ENCODE measurements at regions not wholly inside any gene's neighbourhood (a gene's known extent, or its start where the extent isn't known, plus 50 kb on each side); places are given as distances from the start of the nearest gene placed in this dataset.

DNA sequence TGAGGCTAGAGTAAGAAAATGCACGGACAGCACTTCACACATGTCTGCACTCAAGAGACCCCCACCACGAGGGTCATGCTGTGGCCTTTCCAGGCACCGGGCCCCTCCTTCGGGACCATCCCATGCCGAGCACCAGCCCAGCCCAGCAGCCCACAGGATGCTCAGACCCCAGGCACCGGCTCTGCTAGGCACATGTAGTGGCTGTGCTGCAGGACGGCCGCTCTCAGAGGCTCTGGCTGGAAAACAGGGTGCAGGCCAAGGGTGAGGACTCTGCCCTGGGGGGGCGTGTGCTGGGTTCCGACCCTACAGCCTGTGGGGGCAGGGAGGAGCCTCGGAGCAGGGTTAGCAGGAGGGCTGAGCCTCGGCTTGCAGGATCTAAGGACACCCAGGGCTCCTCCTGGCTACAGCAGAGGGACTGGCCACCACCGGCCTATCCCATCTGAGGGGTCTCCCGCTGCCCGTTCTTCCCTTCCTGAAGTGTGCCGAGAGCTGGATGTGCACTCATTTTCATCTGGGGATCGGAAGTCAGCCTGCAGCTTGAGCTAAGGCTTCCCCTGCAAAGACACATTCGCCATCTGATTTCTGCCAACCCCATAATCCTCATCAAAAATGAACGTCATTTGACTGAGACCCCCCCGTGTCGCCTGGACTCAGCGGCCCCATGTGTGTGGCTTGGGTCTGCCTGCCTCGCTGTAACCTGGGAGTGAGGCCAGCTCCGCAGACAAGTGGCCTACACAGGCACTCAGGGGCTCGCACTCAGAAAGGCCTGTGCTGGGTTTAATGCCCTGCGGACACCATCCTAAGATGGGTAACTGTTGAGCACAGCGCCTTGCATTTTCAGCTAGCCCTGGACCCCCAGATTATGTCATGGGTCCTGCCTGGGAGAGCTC is 293.1 kb upstream of the FOXF1 start:
- Histone ChIP-seq H3K9me3 (replicated peaks; ENCODE audit: control insufficient read depth, insufficient read depth, low read length) (no peaks in the 10 kb centered on the region), H3K4me2 (ENCODE audit: insufficient read depth, low read length) (no peak overlapping the region), H4K20me1 (replicated peaks; ENCODE audit: control insufficient read depth, extremely low read depth, insufficient read depth, low read length) (no peaks in the 10 kb centered on the region), H3K79me2 (ENCODE audit: control insufficient read depth, insufficient read depth, low read length) (no peaks in the 10 kb centered on the region), H2AFZ (ENCODE audit: low read depth, low read length) (no peak overlapping the region), H3K9me1 (replicated peaks; ENCODE audit: control insufficient read depth, extremely low read depth, insufficient read depth, low read length) (no peaks in the 10 kb centered on the region), H3K4me3 (replicated peaks in 1 of 3; ENCODE audit: insufficient read depth in 1 of 3, low read depth in 1 of 3, low read length in 3 of 3) (no peak overlapping the region), H3K27ac (ENCODE audit: insufficient read depth, low read depth, low read length) (no peak overlapping the region), H3K27me3 (ENCODE audit: control insufficient read depth in 2 of 2, insufficient read depth in 2 of 2, low read length in 2 of 2) (peaks cover 0 to 7% of the 10 kb centered on the region in 2 experiments), H3K36me3 (ENCODE audit: control insufficient read depth in 2 of 2, extremely low read depth in 1 of 2, insufficient read depth in 2 of 2, low read length in 2 of 2) (no peaks in the 10 kb centered on the region), H3K9ac (replicated peaks; ENCODE audit: extremely low read depth, insufficient read depth, low read length) (no peak overlapping the region), H3K4me1 (ENCODE audit: control insufficient read depth, extremely low read depth, insufficient read depth, low read length) (no peaks in the 10 kb centered on the region)
- TF ChIP-seq MYC (IDR thresholded peaks at IDR 0.05; ENCODE audit: low read depth, low read length) (no peak), EZH2 (IDR thresholded peaks at IDR 0.05; ENCODE audit: borderline replicate concordance, low read depth, low read length, severe bottlenecking) (no peak), POLR2A (IDR thresholded peaks at IDR 0.05; ENCODE audit: low read depth, low read length) (no peak), FOS (IDR thresholded peaks at IDR 0.05; ENCODE audit: borderline replicate concordance, insufficient read depth, low read length) (no peak), GATA2 (IDR thresholded peaks at IDR 0.05; ENCODE audit: insufficient read depth, insufficient read length, low read depth, low read length) (no peak), JUN (IDR thresholded peaks at IDR 0.05; ENCODE audit: borderline replicate concordance, insufficient read depth, insufficient read length, low read depth) (no peak), POLR2AphosphoS5 (IDR thresholded peaks at IDR 0.05; ENCODE audit: insufficient read depth, low read depth, low read length) (no peak)
- TF ChIP-seq, protein P1, sequence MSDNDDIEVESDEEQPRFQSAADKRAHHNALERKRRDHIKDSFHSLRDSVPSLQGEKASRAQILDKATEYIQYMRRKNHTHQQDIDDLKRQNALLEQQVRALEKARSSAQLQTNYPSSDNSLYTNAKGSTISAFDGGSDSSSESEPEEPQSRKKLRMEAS (IDR thresholded peaks at IDR 0.05; ENCODE audit: insufficient read depth, insufficient read length), result no peak
- TF ChIP-seq, protein P2, sequence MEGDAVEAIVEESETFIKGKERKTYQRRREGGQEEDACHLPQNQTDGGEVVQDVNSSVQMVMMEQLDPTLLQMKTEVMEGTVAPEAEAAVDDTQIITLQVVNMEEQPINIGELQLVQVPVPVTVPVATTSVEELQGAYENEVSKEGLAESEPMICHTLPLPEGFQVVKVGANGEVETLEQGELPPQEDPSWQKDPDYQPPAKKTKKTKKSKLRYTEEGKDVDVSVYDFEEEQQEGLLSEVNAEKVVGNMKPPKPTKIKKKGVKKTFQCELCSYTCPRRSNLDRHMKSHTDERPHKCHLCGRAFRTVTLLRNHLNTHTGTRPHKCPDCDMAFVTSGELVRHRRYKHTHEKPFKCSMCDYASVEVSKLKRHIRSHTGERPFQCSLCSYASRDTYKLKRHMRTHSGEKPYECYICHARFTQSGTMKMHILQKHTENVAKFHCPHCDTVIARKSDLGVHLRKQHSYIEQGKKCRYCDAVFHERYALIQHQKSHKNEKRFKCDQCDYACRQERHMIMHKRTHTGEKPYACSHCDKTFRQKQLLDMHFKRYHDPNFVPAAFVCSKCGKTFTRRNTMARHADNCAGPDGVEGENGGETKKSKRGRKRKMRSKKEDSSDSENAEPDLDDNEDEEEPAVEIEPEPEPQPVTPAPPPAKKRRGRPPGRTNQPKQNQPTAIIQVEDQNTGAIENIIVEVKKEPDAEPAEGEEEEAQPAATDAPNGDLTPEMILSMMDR (IDR thresholded peaks at IDR 0.05; ENCODE audit: extremely low read depth in 1 of 2, insufficient read depth in 1 of 2, low read depth in 1 of 2, low read length in 2 of 2), result no peak
- dilution Hi-C loops (cut with MboI; ENCODE audit: extremely low pct_ligation_motif_present, low sequenced_read_pairs) (no loop called here), intact Hi-C loops (cut with micrococcal nuclease) (no loop called here)
- FAIRE-seq (no peak), DNase-seq (ENCODE audit: low read depth, low spot score) (no peak)
- no TSS peak for BruUV-seq (replicated peaks)
- ChIA-PET POLR2A (no interaction called here), CTCF (no interaction called here)

Data from endothelial cell of umbilical vein (primary cell).